ENCODE measurements at regions not wholly inside any gene's neighbourhood (a gene's known extent, or its start where the extent isn't known, plus 50 kb on each side); places are given as distances from the start of the nearest gene placed in this dataset.

DNA sequence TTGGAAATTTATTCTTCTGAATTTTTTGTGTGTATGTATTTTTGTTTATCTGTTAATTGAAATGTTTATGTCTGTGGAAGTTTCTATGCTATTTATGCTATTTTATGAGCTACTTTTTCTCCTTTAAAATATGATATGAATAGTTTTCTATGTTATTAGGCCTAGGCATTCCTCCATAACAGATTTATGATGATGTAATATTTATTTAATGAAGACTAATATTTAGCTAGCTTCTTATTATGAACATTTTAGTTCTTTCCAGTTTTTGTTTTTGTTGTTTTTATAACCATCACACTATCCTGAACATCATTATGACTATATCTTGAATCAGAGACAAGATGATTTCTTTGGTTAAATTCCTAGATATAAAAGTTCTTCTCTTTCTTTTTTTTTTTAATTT, 70.7 kb downstream of the P2RY1 start:
- TF ChIP-seq REST (IDR thresholded peaks at IDR 0.05; ENCODE audit: borderline replicate concordance) (no peak), EZH2 (IDR thresholded peaks at IDR 0.05; ENCODE audit: borderline replicate concordance, insufficient read depth, low read length, poor library complexity, severe bottlenecking) (no peak), POLR2AphosphoS5 (IDR thresholded peaks at IDR 0.05) (no peak), TAF1 (IDR thresholded peaks at IDR 0.05; ENCODE audit: low read depth) (no peak), EP300 (conservative IDR thresholded peaks at IDR 0.05; ENCODE audit: poor library complexity, severe bottlenecking) (no peak), RAD21 (conservative IDR thresholded peaks at IDR 0.05) (no peak), MXI1 (conservative IDR thresholded peaks at IDR 0.05; ENCODE audit: poor library complexity, severe bottlenecking) (no peak), SMC3 (conservative IDR thresholded peaks at IDR 0.05; ENCODE audit: poor library complexity) (no peak)
- TF ChIP-seq, protein P1, sequence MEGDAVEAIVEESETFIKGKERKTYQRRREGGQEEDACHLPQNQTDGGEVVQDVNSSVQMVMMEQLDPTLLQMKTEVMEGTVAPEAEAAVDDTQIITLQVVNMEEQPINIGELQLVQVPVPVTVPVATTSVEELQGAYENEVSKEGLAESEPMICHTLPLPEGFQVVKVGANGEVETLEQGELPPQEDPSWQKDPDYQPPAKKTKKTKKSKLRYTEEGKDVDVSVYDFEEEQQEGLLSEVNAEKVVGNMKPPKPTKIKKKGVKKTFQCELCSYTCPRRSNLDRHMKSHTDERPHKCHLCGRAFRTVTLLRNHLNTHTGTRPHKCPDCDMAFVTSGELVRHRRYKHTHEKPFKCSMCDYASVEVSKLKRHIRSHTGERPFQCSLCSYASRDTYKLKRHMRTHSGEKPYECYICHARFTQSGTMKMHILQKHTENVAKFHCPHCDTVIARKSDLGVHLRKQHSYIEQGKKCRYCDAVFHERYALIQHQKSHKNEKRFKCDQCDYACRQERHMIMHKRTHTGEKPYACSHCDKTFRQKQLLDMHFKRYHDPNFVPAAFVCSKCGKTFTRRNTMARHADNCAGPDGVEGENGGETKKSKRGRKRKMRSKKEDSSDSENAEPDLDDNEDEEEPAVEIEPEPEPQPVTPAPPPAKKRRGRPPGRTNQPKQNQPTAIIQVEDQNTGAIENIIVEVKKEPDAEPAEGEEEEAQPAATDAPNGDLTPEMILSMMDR (IDR thresholded peaks at IDR 0.05; ENCODE audit: poor library complexity, severe bottlenecking): no peak

GRCh38 chr3:152909180-152909883, 74.4 kb downstream of the P2RY1 start:
- Histone ChIP-seq H2AFZ (ENCODE audit: low read depth, low read length) (no peak overlapping the region), H3F3A (ENCODE audit: insufficient read depth, low read length, poor library complexity, severe bottlenecking) (no peaks in the 10 kb centered on the region), H3K79me2 (replicated peaks; ENCODE audit: insufficient read depth, low read length) (no peaks in the 10 kb centered on the region), H3K9me2 (ENCODE audit: insufficient read depth, low read length) (no peaks in the 10 kb centered on the region), H3K9me3 (ENCODE audit: low read length) (no peaks in the 10 kb centered on the region), H3K27ac (ENCODE audit: low read length) (no peak overlapping the region), H3K27me3 (ENCODE audit: insufficient read depth, low read depth, low read length) (no peaks in the 10 kb centered on the region), H4K20me1 (ENCODE audit: insufficient read depth) (no peaks in the 10 kb centered on the region), H3K9ac (ENCODE audit: low read length) (no peak overlapping the region), H3K4me3 (ENCODE audit: low read length) (no peak overlapping the region), H3K36me3 (ENCODE audit: insufficient read depth, low read length) (no peaks in the 10 kb centered on the region), H3K4me2 (ENCODE audit: low read length) (no peak overlapping the region)
- TF ChIP-seq POLR2AphosphoS5 (IDR thresholded peaks at IDR 0.05): no peak
- TF ChIP-seq RAD21 (conservative IDR thresholded peaks at IDR 0.05): no peak
- TF ChIP-seq TAF1 (IDR thresholded peaks at IDR 0.05; ENCODE audit: low read depth): no peak
- TF ChIP-seq MXI1 (conservative IDR thresholded peaks at IDR 0.05; ENCODE audit: poor library complexity, severe bottlenecking): no peak
- no peak for TF ChIP-seq SMC3 (conservative IDR thresholded peaks at IDR 0.05; ENCODE audit: poor library complexity)
- TF ChIP-seq, protein P1 (IDR thresholded peaks at IDR 0.05; ENCODE audit: poor library complexity, severe bottlenecking): no peak
- TF ChIP-seq EZH2 (IDR thresholded peaks at IDR 0.05; ENCODE audit: borderline replicate concordance, insufficient read depth, low read length, poor library complexity, severe bottlenecking): no peak
- TF ChIP-seq REST (IDR thresholded peaks at IDR 0.05; ENCODE audit: borderline replicate concordance): no peak
- TF ChIP-seq EP300 (conservative IDR thresholded peaks at IDR 0.05; ENCODE audit: poor library complexity, severe bottlenecking): no peak

More for the DNA sequence above, 70.7 kb downstream of the P2RY1 start:
- Histone ChIP-seq H3K9me2 (ENCODE audit: insufficient read depth, low read length) (no peaks in the 10 kb centered on the region), H3K4me2 (ENCODE audit: low read length) (no peak overlapping the region), H3K4me3 (ENCODE audit: low read length) (no peak overlapping the region), H3K36me3 (ENCODE audit: insufficient read depth, low read length) (no peaks in the 10 kb centered on the region), H3F3A (ENCODE audit: insufficient read depth, low read length, poor library complexity, severe bottlenecking) (no peaks in the 10 kb centered on the region), H3K9ac (ENCODE audit: low read length) (no peak overlapping the region), H3K27ac (ENCODE audit: low read length) (no peak overlapping the region), H2AFZ (ENCODE audit: low read depth, low read length) (no peak overlapping the region), H4K20me1 (ENCODE audit: insufficient read depth) (no peaks in the 10 kb centered on the region), H3K27me3 (ENCODE audit: insufficient read depth, low read depth, low read length) (no peaks in the 10 kb centered on the region), H3K79me2 (replicated peaks; ENCODE audit: insufficient read depth, low read length) (no peaks in the 10 kb centered on the region), H3K9me3 (ENCODE audit: low read length) (no peaks in the 10 kb centered on the region)
